ENCODE measurements at regions not wholly inside any gene's neighbourhood (a gene's known extent, or its start where the extent isn't known, plus 50 kb on each side); places are given as distances from the start of the nearest gene placed in this dataset.

- Histone ChIP-seq H3K4me1 (ENCODE audit: insufficient read depth, low read length) (no peaks in the 10 kb centered on the region), H3K4me3 (ENCODE audit: low read length) (no peak overlapping the region), H3K9me3 (ENCODE audit: low read depth, low read length) (no peaks in the 10 kb centered on the region), H3K27me3 (ENCODE audit: insufficient read depth, low read length) (no peaks in the 10 kb centered on the region)
These were observed 844.0 kb downstream of the TBC1D22A start for GRCh38 chr22:47606426-47606825.

GRCh38 chr22:47605886-47606285, 843.4 kb downstream of the TBC1D22A start:
- Histone ChIP-seq H3K4me1 (ENCODE audit: insufficient read depth, low read length) (no peaks in the 10 kb centered on the region), H3K9me3 (ENCODE audit: low read depth, low read length) (no peaks in the 10 kb centered on the region), H3K27me3 (ENCODE audit: insufficient read depth, low read length) (no peaks in the 10 kb centered on the region), H3K4me3 (ENCODE audit: low read length) (no peak overlapping the region)

- Histone ChIP-seq H3K4me3 (ENCODE audit: low read length) (no peak overlapping the region), H3K27me3 (ENCODE audit: insufficient read depth, low read length) (no peaks in the 10 kb centered on the region), H3K4me1 (ENCODE audit: insufficient read depth, low read length) (no peaks in the 10 kb centered on the region), H3K9me3 (ENCODE audit: low read depth, low read length) (no peaks in the 10 kb centered on the region)
These were observed 843.0 kb downstream of the TBC1D22A start for GRCh38 chr22:47605441-47605840.

- Histone ChIP-seq H3K4me1 (ENCODE audit: insufficient read depth, low read length) (no peaks in the 10 kb centered on the region), H3K9me3 (ENCODE audit: low read depth, low read length) (no peaks in the 10 kb centered on the region), H3K27me3 (ENCODE audit: insufficient read depth, low read length) (no peaks in the 10 kb centered on the region), H3K4me3 (ENCODE audit: low read length) (no peak overlapping the region)
These were observed 842.1 kb downstream of the TBC1D22A start for GRCh38 chr22:47604563-47604962.

GRCh38 chr22:47602732-47603131, 840.3 kb downstream of the TBC1D22A start:
- H3K9me3 ChIP-seq (ENCODE audit: low read depth, low read length) = no peaks in the 10 kb centered on the region
- no peak overlapping the region for H3K4me3 ChIP-seq (ENCODE audit: low read length)
- H3K4me1 ChIP-seq (ENCODE audit: insufficient read depth, low read length) = no peaks in the 10 kb centered on the region
- no peaks in the 10 kb centered on the region for H3K27me3 ChIP-seq (ENCODE audit: insufficient read depth, low read length)

GRCh38 chr22:47601666-47602065, 839.2 kb downstream of the TBC1D22A start:
- Histone ChIP-seq H3K27me3 (ENCODE audit: insufficient read depth, low read length) (no peaks in the 10 kb centered on the region), H3K9me3 (ENCODE audit: low read depth, low read length) (no peaks in the 10 kb centered on the region), H3K4me3 (ENCODE audit: low read length) (no peak overlapping the region), H3K4me1 (ENCODE audit: insufficient read depth, low read length) (no peaks in the 10 kb centered on the region)

- Histone ChIP-seq H3K4me3 (ENCODE audit: low read length) (no peak overlapping the region), H3K9me3 (ENCODE audit: low read depth, low read length) (no peaks in the 10 kb centered on the region), H3K27me3 (ENCODE audit: insufficient read depth, low read length) (no peaks in the 10 kb centered on the region), H3K4me1 (ENCODE audit: insufficient read depth, low read length) (no peaks in the 10 kb centered on the region)
These were observed 838.6 kb downstream of the TBC1D22A start for GRCh38 chr22:47600791-47601625.

GRCh38 chr22:47600281-47600680, 837.8 kb downstream of the TBC1D22A start:
- no peaks in the 10 kb centered on the region for H3K9me3 ChIP-seq (ENCODE audit: low read depth, low read length)
- H3K4me1 ChIP-seq (ENCODE audit: insufficient read depth, low read length) = no peaks in the 10 kb centered on the region
- no peak overlapping the region for H3K4me3 ChIP-seq (ENCODE audit: low read length)
- no peaks in the 10 kb centered on the region for H3K27me3 ChIP-seq (ENCODE audit: insufficient read depth, low read length)

- Histone ChIP-seq H3K4me1 (ENCODE audit: insufficient read depth, low read length) (no peaks in the 10 kb centered on the region), H3K4me3 (ENCODE audit: low read length) (no peak overlapping the region), H3K27me3 (ENCODE audit: insufficient read depth, low read length) (no peaks in the 10 kb centered on the region), H3K9me3 (ENCODE audit: low read depth, low read length) (no peaks in the 10 kb centered on the region)
These were observed 837.3 kb downstream of the TBC1D22A start for GRCh38 chr22:47599753-47600152.

- Histone ChIP-seq H3K9me3 (ENCODE audit: low read depth, low read length) (no peaks in the 10 kb centered on the region), H3K27me3 (ENCODE audit: insufficient read depth, low read length) (no peaks in the 10 kb centered on the region), H3K4me1 (ENCODE audit: insufficient read depth, low read length) (no peaks in the 10 kb centered on the region), H3K4me3 (ENCODE audit: low read length) (no peak overlapping the region)
These were observed 836.4 kb downstream of the TBC1D22A start for GRCh38 chr22:47598864-47599263.

- Histone ChIP-seq H3K27me3 (ENCODE audit: insufficient read depth, low read length) (no peaks in the 10 kb centered on the region), H3K4me3 (ENCODE audit: low read length) (no peak overlapping the region), H3K9me3 (ENCODE audit: low read depth, low read length) (no peaks in the 10 kb centered on the region), H3K4me1 (ENCODE audit: insufficient read depth, low read length) (no peaks in the 10 kb centered on the region)
These were observed 834.6 kb downstream of the TBC1D22A start for GRCh38 chr22:47597041-47597440.

GRCh38 chr22:47596176-47596690, 833.8 kb downstream of the TBC1D22A start:
- no peaks in the 10 kb centered on the region for H3K27me3 ChIP-seq (ENCODE audit: insufficient read depth, low read length)
- H3K4me1 ChIP-seq (ENCODE audit: insufficient read depth, low read length) = no peaks in the 10 kb centered on the region
- H3K9me3 ChIP-seq (ENCODE audit: low read depth, low read length) = no peaks in the 10 kb centered on the region
- H3K4me3 ChIP-seq (ENCODE audit: low read length) = no peak overlapping the region

GRCh38 chr22:47594836-47595521, 832.5 kb downstream of the TBC1D22A start:
- Histone ChIP-seq H3K4me1 (ENCODE audit: insufficient read depth, low read length) (no peaks in the 10 kb centered on the region), H3K27me3 (ENCODE audit: insufficient read depth, low read length) (no peaks in the 10 kb centered on the region), H3K9me3 (ENCODE audit: low read depth, low read length) (no peaks in the 10 kb centered on the region), H3K4me3 (ENCODE audit: low read length) (no peak overlapping the region)

- no peaks in the 10 kb centered on the region for H3K27me3 ChIP-seq (ENCODE audit: insufficient read depth, low read length)
- H3K9me3 ChIP-seq (ENCODE audit: low read depth, low read length) = no peaks in the 10 kb centered on the region
- no peaks in the 10 kb centered on the region for H3K4me1 ChIP-seq (ENCODE audit: insufficient read depth, low read length)
- no peak overlapping the region for H3K4me3 ChIP-seq (ENCODE audit: low read length)
These were observed 831.5 kb downstream of the TBC1D22A start for GRCh38 chr22:47593911-47594311.

GRCh38 chr22:47593291-47593690, 830.8 kb downstream of the TBC1D22A start:
- H3K4me3 ChIP-seq (ENCODE audit: low read length) = no peak overlapping the region
- H3K9me3 ChIP-seq (ENCODE audit: low read depth, low read length) = no peaks in the 10 kb centered on the region
- no peaks in the 10 kb centered on the region for H3K4me1 ChIP-seq (ENCODE audit: insufficient read depth, low read length)
- no peaks in the 10 kb centered on the region for H3K27me3 ChIP-seq (ENCODE audit: insufficient read depth, low read length)

Measured in mononuclear cell (primary cell).